ENCODE measurements at regions not wholly inside any gene's neighbourhood (a gene's known extent, or its start where the extent isn't known, plus 50 kb on each side); places are given as distances from the start of the nearest gene placed in this dataset.

DNA sequence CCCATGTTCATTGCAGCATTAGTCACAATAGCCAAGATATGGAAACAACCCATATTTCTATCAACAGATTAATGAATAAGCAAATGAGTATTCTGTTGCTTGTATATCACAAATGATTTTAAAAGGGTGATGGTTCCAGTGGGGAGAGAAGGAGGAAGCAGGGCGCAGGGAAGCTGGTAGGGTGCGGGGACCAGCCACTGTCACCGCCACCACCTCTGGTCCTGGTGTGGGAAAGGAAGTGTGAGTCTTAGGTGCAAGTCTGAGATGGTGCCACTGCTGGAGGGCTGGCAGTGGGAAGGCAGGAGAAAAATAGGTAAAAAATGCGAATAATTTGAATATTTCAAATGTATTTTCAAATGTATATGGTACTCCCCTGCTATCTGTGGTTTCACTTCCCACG lies 286.8 kb upstream of the DDX53 start:
- Histone ChIP-seq H2AFZ (ENCODE audit: low read depth, low read length) (no peak overlapping the region), H3K4me3 (ENCODE audit: low read length) (no peak overlapping the region), H3F3A (ENCODE audit: insufficient read depth, low read length, poor library complexity, severe bottlenecking) (no peaks in the 10 kb centered on the region), H3K79me2 (replicated peaks; ENCODE audit: insufficient read depth, low read length) (no peaks in the 10 kb centered on the region), H3K36me3 (ENCODE audit: insufficient read depth, low read length) (no peaks in the 10 kb centered on the region), H3K9me3 (ENCODE audit: low read length) (no peaks in the 10 kb centered on the region), H3K4me2 (ENCODE audit: low read length) (no peak overlapping the region), H3K27ac (ENCODE audit: low read length) (no peak overlapping the region), H3K9me2 (ENCODE audit: insufficient read depth, low read length) (no peaks in the 10 kb centered on the region), H3K27me3 (ENCODE audit: insufficient read depth, low read depth, low read length) (no peaks in the 10 kb centered on the region), H4K20me1 (ENCODE audit: insufficient read depth) (no peaks in the 10 kb centered on the region), H3K9ac (ENCODE audit: low read length) (no peak overlapping the region)
- TF ChIP-seq CTCF (IDR thresholded peaks at IDR 0.05; ENCODE audit: poor library complexity, severe bottlenecking): no peak
- no peak for TF ChIP-seq TAF1 (IDR thresholded peaks at IDR 0.05; ENCODE audit: low read depth)
- TF ChIP-seq REST (IDR thresholded peaks at IDR 0.05; ENCODE audit: borderline replicate concordance): no peak
- TF ChIP-seq EZH2 (IDR thresholded peaks at IDR 0.05; ENCODE audit: borderline replicate concordance, insufficient read depth, low read length, poor library complexity, severe bottlenecking): no peak
- TF ChIP-seq SMC3 (conservative IDR thresholded peaks at IDR 0.05; ENCODE audit: poor library complexity): no peak
- TF ChIP-seq POLR2AphosphoS5 (IDR thresholded peaks at IDR 0.05): no peak
- no peak for TF ChIP-seq EP300 (conservative IDR thresholded peaks at IDR 0.05; ENCODE audit: poor library complexity, severe bottlenecking)
- TF ChIP-seq MXI1 (conservative IDR thresholded peaks at IDR 0.05; ENCODE audit: poor library complexity, severe bottlenecking): no peak
- no peak for TF ChIP-seq RAD21 (conservative IDR thresholded peaks at IDR 0.05)

- no peaks in the 10 kb centered on the region for H4K20me1 ChIP-seq (ENCODE audit: insufficient read depth)
- no peaks in the 10 kb centered on the region for H3K79me2 ChIP-seq (replicated peaks; ENCODE audit: insufficient read depth, low read length)
- no peak overlapping the region for H2AFZ ChIP-seq (ENCODE audit: low read depth, low read length)
- no peak overlapping the region for H3K27ac ChIP-seq (ENCODE audit: low read length)
- no peaks in the 10 kb centered on the region for H3K9me3 ChIP-seq (ENCODE audit: low read length)
- H3K36me3 ChIP-seq (ENCODE audit: insufficient read depth, low read length): no peaks in the 10 kb centered on the region
- H3K9me2 ChIP-seq (ENCODE audit: insufficient read depth, low read length): no peaks in the 10 kb centered on the region
- H3F3A ChIP-seq (ENCODE audit: insufficient read depth, low read length, poor library complexity, severe bottlenecking): no peaks in the 10 kb centered on the region
- H3K4me2 ChIP-seq (ENCODE audit: low read length): no peak overlapping the region
- H3K9ac ChIP-seq (ENCODE audit: low read length): no peak overlapping the region
- H3K27me3 ChIP-seq (ENCODE audit: insufficient read depth, low read depth, low read length): no peaks in the 10 kb centered on the region
- TF ChIP-seq CTCF (IDR thresholded peaks at IDR 0.05; ENCODE audit: poor library complexity, severe bottlenecking) (no peak), TAF1 (IDR thresholded peaks at IDR 0.05; ENCODE audit: low read depth) (no peak), EP300 (conservative IDR thresholded peaks at IDR 0.05; ENCODE audit: poor library complexity, severe bottlenecking) (no peak), POLR2AphosphoS5 (IDR thresholded peaks at IDR 0.05) (no peak), EZH2 (IDR thresholded peaks at IDR 0.05; ENCODE audit: borderline replicate concordance, insufficient read depth, low read length, poor library complexity, severe bottlenecking) (no peak), REST (IDR thresholded peaks at IDR 0.05; ENCODE audit: borderline replicate concordance) (no peak), RAD21 (conservative IDR thresholded peaks at IDR 0.05) (no peak), SMC3 (conservative IDR thresholded peaks at IDR 0.05; ENCODE audit: poor library complexity) (no peak), MXI1 (conservative IDR thresholded peaks at IDR 0.05; ENCODE audit: poor library complexity, severe bottlenecking) (no peak)
- H3K4me3 ChIP-seq (ENCODE audit: low read length): no peak overlapping the region
Observed at GRCh38 chrX:22730542-22730941, 269.2 kb upstream of the DDX53 start.

Measured in neural cell (in vitro differentiated cells).